H1 (cell line): ENCODE measurements at regions not wholly inside any gene's neighbourhood (a gene's known extent, or its start where the extent isn't known, plus 50 kb on each side); places are given as distances from the start of the nearest gene placed in this dataset.

Experiments used
- CTCF ChIA-PET: fragments of 300-600 bp; sonication (Branson Sonifier 250); formaldehyde crosslinking; loops from one replicate; lab custom pipeline; 2021; ENCODE audit not compliant: partially characterized antibody; lab: Charles Lee
- POLR2A ChIA-PET: fragments of 300-600 bp; sonication (Branson Sonifier 250); formaldehyde crosslinking; loops from one replicate; lab custom pipeline; 2021; ENCODE audit warnings: inconsistent platforms; ENCODE audit not compliant: partially characterized antibody; lab: Charles Lee
- DNase-seq, 2 experiments: peaks; one replicate each; pipeline versions ENCODE4 v3.0.0 to v3.0.0-alpha.2; 2010 to 2022; ENCODE audit warnings: low spot score in 2 of 2, low read depth in 1 of 2, mixed read lengths in 1 of 2
- FAIRE-seq: peaks from 2 replicates; lab custom pipeline; 2011; peaks lifted over from hg19 to GRCh38; lab: Jason Lieb, UNC
- H2AFZ ChIP-seq: 2 replicates; pipeline ENCODE4 v1.8.1; 2012; ENCODE audit warnings: low read length, inconsistent platforms
- H2AK5ac ChIP-seq: 2 replicates; pipeline ENCODE4 v1.6.1; 2013; ENCODE audit warnings: low read depth, low read length
- H2BK120ac ChIP-seq: replicated peaks from 2 replicates; pipeline ENCODE3; 2013; ENCODE audit warnings: low read depth, low read length, inconsistent platforms
- H2BK12ac ChIP-seq: 2 replicates; pipeline ENCODE4 v1.6.1; 2013; ENCODE audit warnings: low read depth, low read length
- H2BK15ac ChIP-seq: 2 replicates; pipeline ENCODE4 v1.6.1; 2013; ENCODE audit warnings: low read length
- H2BK20ac ChIP-seq: 2 replicates; pipeline ENCODE4 v1.6.1; 2013; ENCODE audit warnings: low read length
- H2BK5ac ChIP-seq: 2 replicates; pipeline ENCODE4 v1.6.1; 2013; ENCODE audit warnings: low read depth, low read length
- H3K14ac ChIP-seq: 2 replicates; pipeline ENCODE4 v1.6.1; 2013; ENCODE audit warnings: inconsistent platforms; ENCODE audit not compliant: insufficient read length
- H3K18ac ChIP-seq: 2 replicates; pipeline ENCODE4 v1.6.1; 2013; ENCODE audit warnings: low read length; ENCODE audit errors: extremely low read depth
- H3K23ac ChIP-seq: 2 replicates; pipeline ENCODE4 v1.6.1; 2013; ENCODE audit warnings: inconsistent platforms; ENCODE audit not compliant: insufficient read length
- H3K23me2 ChIP-seq: 2 replicates; pipeline ENCODE4 v1.6.1; 2013; ENCODE audit warnings: low read depth, low read length
- H3K27ac ChIP-seq: 2 replicates; pipeline ENCODE4 v1.6.1; 2011; ENCODE audit warnings: low read depth, low read length, inconsistent platforms
- H3K27me3 ChIP-seq, 4 experiments: replicated peaks in 1 of 4; 1 replicate in 1 of 4; 2 replicates in 3 of 4; pipeline versions ENCODE4 v1.6.1 to v1.8.1; 2011 to 2013; ENCODE audit warnings: low read length in 3 of 4, mild to moderate bottlenecking in 3 of 4, inconsistent platforms in 2 of 4, mixed read lengths in 2 of 4, moderate library complexity in 1 of 4; ENCODE audit not compliant: control insufficient read depth in 3 of 4, insufficient read depth in 3 of 4; ENCODE audit errors: extremely low read depth in 1 of 4
- H3K36me3 ChIP-seq, 4 experiments: 2 replicates each; pipeline versions ENCODE4 v1.6.1 to v1.8.1; 2011 to 2013; ENCODE audit warnings: mild to moderate bottlenecking in 4 of 4, low read length in 3 of 4, moderate library complexity in 2 of 4, control low read depth in 1 of 4, inconsistent platforms in 1 of 4; ENCODE audit not compliant: insufficient read depth in 4 of 4, control insufficient read depth in 2 of 4
- H3K4ac ChIP-seq: replicated peaks from 2 replicates; pipeline ENCODE3; 2013; ENCODE audit warnings: low read length, low read depth, mixed read lengths, inconsistent platforms; ENCODE audit not compliant: insufficient read length
- H3K4me1 ChIP-seq, 4 experiments: replicated peaks in 1 of 4; 1 replicate in 1 of 4; 2 replicates in 3 of 4; pipeline versions ENCODE4 v1.6.1 to v1.8.1; 2011 to 2013; ENCODE audit warnings: low read length in 3 of 4, inconsistent platforms in 2 of 4, mixed read lengths in 1 of 4; ENCODE audit not compliant: insufficient read depth in 4 of 4, control insufficient read depth in 3 of 4
- H3K4me2 ChIP-seq, 2 experiments: 2 replicates each; pipeline versions ENCODE4 v1.6.1 to v1.8.1; 2011 to 2013; ENCODE audit warnings: low read depth in 2 of 2, low read length in 2 of 2, control low read depth in 1 of 2, inconsistent platforms in 1 of 2, mild to moderate bottlenecking in 1 of 2; ENCODE audit not compliant: insufficient read depth in 1 of 2
- H3K4me3 ChIP-seq, 4 experiments: fragments of 200-600, 300-600 bp in 1 of 4; sonication (generic), shearing (Covaris generic), sonication (Bioruptor Twin) in 1 of 4; 2 replicates each; pipeline versions ENCODE4 v1.5.1 to v1.8.1; 2011 to 2016; ENCODE audit warnings: low read length in 4 of 4, low read depth in 3 of 4, control low read depth in 2 of 4, inconsistent platforms in 2 of 4, mild to moderate bottlenecking in 2 of 4, mixed read lengths in 1 of 4, moderate library complexity in 1 of 4; ENCODE audit not compliant: insufficient read depth in 2 of 4; ENCODE audit errors: extremely low read depth in 1 of 4
- H3K56ac ChIP-seq: replicated peaks from 2 replicates; pipeline ENCODE3; 2013; ENCODE audit warnings: low read depth, mild to moderate bottlenecking, mixed read lengths, low read length, inconsistent platforms; ENCODE audit not compliant: insufficient read length
- H3K79me1 ChIP-seq: 2 replicates; pipeline ENCODE4 v1.6.1; 2013; ENCODE audit warnings: low read depth, low read length, control low read depth
- H3K79me2 ChIP-seq, 2 experiments: 2 replicates each; pipeline versions ENCODE4 v1.6.1 to v1.8.1; 2012 to 2013; ENCODE audit warnings: low read length in 2 of 2, mild to moderate bottlenecking in 2 of 2, inconsistent platforms in 1 of 2; ENCODE audit not compliant: insufficient read depth in 2 of 2, control insufficient read depth in 1 of 2
- H3K9ac ChIP-seq, 4 experiments: replicated peaks in 1 of 4; 1 replicate in 1 of 4; 2 replicates in 3 of 4; pipeline versions ENCODE4 v1.6.1 to v1.8.1; 2011 to 2013; ENCODE audit warnings: low read depth in 3 of 4, low read length in 3 of 4, control low read depth in 2 of 4, mild to moderate bottlenecking in 2 of 4, moderate library complexity in 2 of 4, inconsistent platforms in 1 of 4; ENCODE audit errors: extremely low read depth in 1 of 4
- H3K9me3 ChIP-seq, 2 experiments: 2 replicates each; pipeline versions ENCODE4 v1.6.1 to v1.8.1; 2012 to 2013; ENCODE audit warnings: mild to moderate bottlenecking in 2 of 2, moderate library complexity in 2 of 2, control low read depth in 1 of 2, inconsistent platforms in 1 of 2, low read depth in 1 of 2, low read length in 1 of 2, mixed read lengths in 1 of 2; ENCODE audit not compliant: insufficient read depth in 2 of 2
- H4K20me1 ChIP-seq, 2 experiments: replicated peaks in 1 of 2; 2 replicates each; pipeline versions ENCODE3 to v1.8.1; 2011 to 2013; ENCODE audit warnings: inconsistent platforms in 2 of 2, low read length in 2 of 2, mild to moderate bottlenecking in 1 of 2; ENCODE audit not compliant: insufficient read depth in 2 of 2, control insufficient read depth in 1 of 2
- H4K5ac ChIP-seq: 2 replicates; pipeline ENCODE4 v1.6.1; 2013; ENCODE audit warnings: low read length, low read depth, mixed read lengths, inconsistent platforms; ENCODE audit not compliant: insufficient read length
- H4K8ac ChIP-seq: 2 replicates; pipeline ENCODE4 v1.8.0; 2013; ENCODE audit warnings: mild to moderate bottlenecking, moderate library complexity, low read length, inconsistent platforms; ENCODE audit not compliant: insufficient read depth; ENCODE audit errors: extremely low read depth
- H4K91ac ChIP-seq: replicated peaks from 2 replicates; pipeline ENCODE3; 2013; ENCODE audit warnings: low read length, mixed read lengths, inconsistent platforms; ENCODE audit not compliant: insufficient read length
- CHD7 ChIP-seq: fragments of 300-600 bp; sonication (generic); IDR thresholded peaks from 2 replicates; pipeline ENCODE4 v1.7.1; 2012; ENCODE audit warnings: low read length, moderate library complexity, mild to moderate bottlenecking, inconsistent platforms; ENCODE audit not compliant: insufficient replicate concordance
- WGBS, 2 experiments: shearing (Covaris generic) in 1 of 2; methylation state at CpG; one replicate each; pipeline versions ENCODE4 v1.1.6 to v1.1.7; 2013 to 2015; ENCODE audit warnings: low lambda C conversion rate in 2 of 2, mixed read lengths in 2 of 2, inconsistent platforms in 1 of 2, low coverage in 1 of 2, missing lambda C conversion rate in 1 of 2; ENCODE audit not compliant: insufficient replicate concordance in 2 of 2, insufficient coverage in 1 of 2, insufficient read length in 1 of 2; ENCODE audit errors: extremely low coverage in 1 of 2, missing lambda C conversion rate in 1 of 2; 5-methylcytosine and 5-hydroxymethylcytosine counted together

GRCh38 chr10:4022473-4022872, 237.5 kb upstream of the KLF6 start:
- H2AK5ac ChIP-seq: no peak overlapping the region
- no peak for FAIRE-seq
- H4K8ac ChIP-seq: no peak overlapping the region
- no peaks in the 10 kb centered on the region for H3K36me3 ChIP-seq
- H4K5ac ChIP-seq: no peak overlapping the region
- no peaks in the 10 kb centered on the region for H3K27me3 ChIP-seq
- no peak overlapping the region for H2BK20ac ChIP-seq
- no peak overlapping the region for H3K4ac ChIP-seq
- no peaks in the 10 kb centered on the region for H3K79me1 ChIP-seq
- H3K79me2 ChIP-seq: no peaks in the 10 kb centered on the region
- no peak overlapping the region for H3K9ac ChIP-seq
- DNase-seq: no peak
- 96% methylated on average over 7 of the region's 7 CpGs; no CpG with 5 or more reads in 1 of the 2 experiments for WGBS, 2 experiments
- no peak overlapping the region for H3K56ac ChIP-seq
- H4K91ac ChIP-seq: no peak overlapping the region
- no peak overlapping the region for H2AFZ ChIP-seq
- H3K4me2 ChIP-seq: no peak overlapping the region
- no peak overlapping the region for H3K14ac ChIP-seq
- ChIA-PET CTCF (no interaction called here), POLR2A (no interaction called here)
- H2BK5ac ChIP-seq: no peak overlapping the region
- H3K4me3 ChIP-seq: no peak overlapping the region
- H3K18ac ChIP-seq: no peak overlapping the region
- no peaks in the 10 kb centered on the region for H4K20me1 ChIP-seq
- no peak overlapping the region for H2BK15ac ChIP-seq
- H2BK12ac ChIP-seq: no peak overlapping the region
- no peaks in the 10 kb centered on the region for H3K4me1 ChIP-seq
- no peaks in the 10 kb centered on the region for H3K9me3 ChIP-seq
- H3K23ac ChIP-seq: no peak overlapping the region
- H2BK120ac ChIP-seq: no peak overlapping the region
- H3K23me2 ChIP-seq: no peaks in the 10 kb centered on the region
- H3K27ac ChIP-seq: no peak overlapping the region
- no peak for TF ChIP-seq CHD7
